ENCODE measurements at regions not wholly inside any gene's neighbourhood (a gene's known extent, or its start where the extent isn't known, plus 50 kb on each side); places are given as distances from the start of the nearest gene placed in this dataset.

DNA sequence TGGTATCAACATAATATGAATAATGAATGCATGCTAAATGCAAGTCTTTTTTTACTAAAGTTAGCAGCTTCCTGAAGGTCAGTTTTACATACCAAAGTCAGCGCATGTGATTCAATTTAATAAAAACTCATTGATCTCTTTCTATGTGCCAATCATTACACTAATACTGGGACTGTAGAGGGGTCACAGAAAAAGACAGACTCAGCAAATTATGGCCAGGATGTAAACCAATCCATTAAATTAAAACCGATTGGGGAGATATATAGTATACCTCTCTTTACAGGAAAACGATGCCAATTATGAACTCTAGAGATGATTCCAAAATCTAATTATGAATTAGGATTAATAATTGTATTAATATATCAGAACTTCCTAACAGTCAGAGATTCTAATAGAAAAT is 624.4 kb upstream of the PCDH20 start:
- TF ChIP-seq CTCF (IDR thresholded peaks at IDR 0.05), result no peak
- TF ChIP-seq POLR2A (IDR thresholded peaks at IDR 0.05), result no peak
